PC-3 (cell line): ENCODE measurements at regions not wholly inside any gene's neighbourhood (a gene's known extent, or its start where the extent isn't known, plus 50 kb on each side); places are given as distances from the start of the nearest gene placed in this dataset.

Experiments
- ATAC-seq: fragments of 200-7000 bp; cut with Tn5 transposase; 2 replicates; pipeline ENCODE4 v1.9.1; 2020; ENCODE audit warnings: mild to moderate bottlenecking, moderate library complexity
- BruUV-seq: library from RNA; stranded (reverse); fragments of 400-500 nt; replicated peaks from 2 replicates; lab custom pipeline; 2021; lab: Mats Ljungman, UMichigan
- CTCF ChIA-PET: fragments of 300-600 bp; sonication (Branson Sonifier 250); formaldehyde crosslinking; loops from one replicate; lab custom pipeline; 2022; ENCODE audit warnings: antibody characterized with exemption; lab: Charles Lee
- POLR2A ChIA-PET: fragments of 300-600 bp; sonication (Branson Sonifier 250); formaldehyde crosslinking; loops from one replicate; lab custom pipeline; 2022; ENCODE audit warnings: antibody characterized with exemption; ENCODE audit not compliant: unreplicated experiment; lab: Charles Lee
- DNase-seq: peaks from one replicate; pipeline ENCODE4 v3.0.0-alpha.2; 2015
- H2AFZ ChIP-seq: fragments of 300-600 bp; sonication (generic); 2 replicates; pipeline ENCODE4 v1.6.0; 2016; ENCODE audit warnings: antibody characterized with exemption, low read length
- H3F3A ChIP-seq: fragments of 300-600 bp; sonication (generic); one replicate; pipeline ENCODE4 v1.6.0; 2017; ENCODE audit warnings: antibody characterized with exemption, low read length, control low read depth, mild to moderate bottlenecking; ENCODE audit not compliant: unreplicated experiment
- H3K27ac ChIP-seq: fragments of 300-600 bp; sonication (generic); 2 replicates; pipeline ENCODE4 v1.5.1; 2016; ENCODE audit warnings: mild to moderate bottlenecking, low read length
- H3K27me3 ChIP-seq: fragments of 300-600 bp; sonication (generic); 2 replicates; pipeline ENCODE4 v1.6.1; 2016; ENCODE audit warnings: low read length, mixed read lengths
- H3K36me3 ChIP-seq: fragments of 300-600 bp; sonication (generic); 2 replicates; pipeline ENCODE4 v1.6.1; 2016; ENCODE audit warnings: low read depth, mixed run types, low read length, mixed read lengths
- H3K4me1 ChIP-seq: fragments of 300-600 bp; sonication (generic); 2 replicates; pipeline ENCODE4 v1.5.1; 2016; ENCODE audit warnings: low read length; ENCODE audit not compliant: insufficient read depth
- H3K4me2 ChIP-seq: fragments of 300-600 bp; sonication (generic); 2 replicates; pipeline ENCODE4 v1.6.0; 2016; ENCODE audit warnings: low read length
- H3K4me3 ChIP-seq: fragments of 300-600 bp; sonication (generic); 2 replicates; pipeline ENCODE4 v1.5.1; 2016; ENCODE audit warnings: mild to moderate bottlenecking, low read length, mixed read lengths
- H3K79me2 ChIP-seq: fragments of 300-600 bp; sonication (generic); 2 replicates; pipeline ENCODE4 v1.6.1; 2017; ENCODE audit warnings: low read length, mixed read lengths
- H3K9ac ChIP-seq: fragments of 300-600 bp; sonication (generic); 2 replicates; pipeline ENCODE4 v1.6.0; 2016; ENCODE audit warnings: mild to moderate bottlenecking, low read length
- H3K9me2 ChIP-seq: fragments of 300-600 bp; sonication (generic); replicated peaks from 2 replicates; pipeline ENCODE4 v1.6.1; 2016; ENCODE audit warnings: mixed run types, low read length, mixed read lengths
- H3K9me3 ChIP-seq: fragments of 300-600 bp; sonication (generic); 2 replicates; pipeline ENCODE4 v1.6.1; 2016; ENCODE audit warnings: low read length, mixed read lengths
- H4K20me1 ChIP-seq: fragments of 300-600 bp; sonication (generic); 2 replicates; pipeline ENCODE4 v1.6.1; 2016; ENCODE audit warnings: low read length, mixed read lengths
- EZH2 ChIP-seq: fragments of 300-600 bp; sonication (generic); IDR thresholded peaks from one replicate; pipeline ENCODE4 v1.6.1; 2017; ENCODE audit warnings: antibody characterized with exemption, mild to moderate bottlenecking, low read length; ENCODE audit not compliant: unreplicated experiment
- EZH2phosphoT487 ChIP-seq: fragments of 300-600 bp; sonication (generic); IDR thresholded peaks from 2 replicates; pipeline ENCODE4 v1.6.1; 2018; ENCODE audit warnings: mild to moderate bottlenecking, antibody characterized with exemption, low read length, borderline replicate concordance
- intact Hi-C: fragments of 100-400 bp; cut with micrococcal nuclease; formaldehyde crosslinking; loops from 2 replicates; pipeline ENCODE4 v1.9.0; 2023
- TF ChIP-seq, protein P1 (sequence below): fragments of 300-600 bp; sonication (generic); conservative IDR thresholded peaks from 2 replicates; pipeline ENCODE4 v1.5.1; 2017; ENCODE audit warnings: antibody characterized with exemption, low read depth, mild to moderate bottlenecking, low read length

DNA sequence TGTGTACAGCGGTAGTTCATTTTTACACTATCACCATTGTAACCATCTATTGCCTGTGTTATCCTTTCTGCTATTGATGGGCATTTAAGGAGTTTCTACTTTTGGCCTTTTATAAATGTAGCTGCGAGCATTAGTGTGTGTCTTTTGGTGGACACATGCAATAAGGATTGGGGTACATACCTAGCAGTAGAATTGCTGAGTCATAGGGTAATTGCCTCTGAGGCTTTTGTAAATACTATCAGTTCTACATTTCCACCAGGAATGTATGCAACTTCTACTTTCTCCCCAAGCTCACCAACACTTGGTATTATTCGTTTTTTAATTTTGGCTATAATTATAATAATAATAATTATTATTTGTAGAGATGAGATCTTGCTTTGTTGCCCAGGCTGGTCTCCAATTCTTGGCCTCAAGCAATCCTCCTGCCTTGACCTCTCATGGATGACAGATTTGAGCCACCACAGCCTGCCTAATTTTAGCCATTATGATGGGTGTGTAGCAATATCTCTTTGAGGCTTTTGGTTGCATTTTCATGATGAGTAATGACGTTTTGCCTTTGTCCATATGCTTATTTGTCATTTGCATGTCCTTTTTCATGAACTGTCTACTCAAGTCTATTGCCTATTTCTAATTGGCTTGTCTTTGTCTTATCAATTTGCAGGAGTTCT, 277.0 kb downstream of the ACTR3B start:
- ATAC-seq (no peak), DNase-seq (no peak)
- Histone ChIP-seq H3K36me3 (no peaks in the 10 kb centered on the region), H3K9me2 (no peaks in the 10 kb centered on the region), H3K9me3 (no peaks in the 10 kb centered on the region), H3F3A (no peaks in the 10 kb centered on the region), H3K4me3 (no peak overlapping the region), H4K20me1 (no peaks in the 10 kb centered on the region), H3K4me2 (no peak overlapping the region), H3K27me3 (no peaks in the 10 kb centered on the region), H3K27ac (no peak overlapping the region), H3K79me2 (no peaks in the 10 kb centered on the region), H3K4me1 (no peaks in the 10 kb centered on the region), H2AFZ (no peak overlapping the region), H3K9ac (no peak overlapping the region)
- POLR2A ChIA-PET: no interaction called here
- no TSS peak for BruUV-seq
- TF ChIP-seq, protein P1, sequence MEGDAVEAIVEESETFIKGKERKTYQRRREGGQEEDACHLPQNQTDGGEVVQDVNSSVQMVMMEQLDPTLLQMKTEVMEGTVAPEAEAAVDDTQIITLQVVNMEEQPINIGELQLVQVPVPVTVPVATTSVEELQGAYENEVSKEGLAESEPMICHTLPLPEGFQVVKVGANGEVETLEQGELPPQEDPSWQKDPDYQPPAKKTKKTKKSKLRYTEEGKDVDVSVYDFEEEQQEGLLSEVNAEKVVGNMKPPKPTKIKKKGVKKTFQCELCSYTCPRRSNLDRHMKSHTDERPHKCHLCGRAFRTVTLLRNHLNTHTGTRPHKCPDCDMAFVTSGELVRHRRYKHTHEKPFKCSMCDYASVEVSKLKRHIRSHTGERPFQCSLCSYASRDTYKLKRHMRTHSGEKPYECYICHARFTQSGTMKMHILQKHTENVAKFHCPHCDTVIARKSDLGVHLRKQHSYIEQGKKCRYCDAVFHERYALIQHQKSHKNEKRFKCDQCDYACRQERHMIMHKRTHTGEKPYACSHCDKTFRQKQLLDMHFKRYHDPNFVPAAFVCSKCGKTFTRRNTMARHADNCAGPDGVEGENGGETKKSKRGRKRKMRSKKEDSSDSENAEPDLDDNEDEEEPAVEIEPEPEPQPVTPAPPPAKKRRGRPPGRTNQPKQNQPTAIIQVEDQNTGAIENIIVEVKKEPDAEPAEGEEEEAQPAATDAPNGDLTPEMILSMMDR: no peak
- TF ChIP-seq EZH2phosphoT487 (no peak), EZH2 (no peak)
- CTCF ChIA-PET: no interaction called here
- intact Hi-C loops: no loop called here

DNA sequence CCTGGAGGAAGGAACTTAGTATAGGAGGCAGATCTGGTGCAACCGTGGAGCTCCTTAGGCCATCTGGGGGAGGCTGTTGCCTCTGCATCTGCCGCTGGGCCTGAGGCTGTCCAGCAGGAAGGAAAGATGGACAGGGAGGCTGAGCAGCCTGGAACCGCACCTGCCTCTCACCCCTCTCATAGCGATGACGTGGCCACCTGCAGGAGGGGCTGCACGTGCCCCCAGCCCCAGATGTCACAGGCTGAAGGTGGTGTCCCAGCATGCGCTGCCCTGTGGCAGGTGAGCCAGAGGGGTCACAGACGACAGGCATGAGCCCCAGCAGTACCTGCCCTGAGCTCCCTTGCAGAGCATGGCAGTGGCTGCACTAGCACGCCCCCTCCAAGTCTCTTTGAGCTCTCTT, 283.9 kb downstream of the ACTR3B start:
- DNase-seq (no peak), ATAC-seq (no peak)
- BruUV-seq: no TSS peak
- ChIA-PET POLR2A (no interaction called here), CTCF (no interaction called here)
- Histone ChIP-seq H3K79me2 (no peaks in the 10 kb centered on the region), H4K20me1 (no peaks in the 10 kb centered on the region), H3F3A (no peaks in the 10 kb centered on the region), H3K27me3 (peaks cover 12% of the 10 kb centered on the region; the same call in 1 of the 2 replicates), H3K4me2 (no peak overlapping the region), H2AFZ (no peak overlapping the region), H3K4me3 (no peak overlapping the region), H3K9me3 (no peaks in the 10 kb centered on the region), H3K4me1 (no peaks in the 10 kb centered on the region), H3K9ac (no peak overlapping the region), H3K9me2 (no peaks in the 10 kb centered on the region), H3K27ac (no peak overlapping the region), H3K36me3 (no peaks in the 10 kb centered on the region)
- intact Hi-C loops: no loop called here
- TF ChIP-seq EZH2 (no peak), EZH2phosphoT487 (no peak)
- TF ChIP-seq, protein P1: no peak

DNA sequence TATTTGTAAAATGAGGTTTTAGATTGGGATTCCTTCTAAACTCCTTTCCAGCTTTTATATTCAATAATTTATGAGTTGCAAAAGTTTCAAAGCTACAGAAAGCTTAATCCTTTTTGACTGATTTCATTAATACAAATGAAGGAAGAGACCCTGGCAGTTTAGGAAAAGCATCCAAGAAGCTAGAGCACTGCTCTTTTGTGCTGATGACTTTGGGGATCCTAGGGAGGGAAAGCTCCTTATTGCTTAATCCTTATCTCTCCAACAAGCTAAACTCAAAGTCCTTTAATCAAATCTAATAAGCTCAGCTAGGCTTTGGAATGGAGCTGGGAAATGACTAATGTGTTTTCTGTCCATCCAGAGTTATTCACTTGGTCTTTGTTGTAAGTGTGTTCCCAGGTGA, 285.4 kb downstream of the ACTR3B start:
- no peak overlapping the region for H3K4me3 ChIP-seq
- intact Hi-C loops: no loop called here
- H4K20me1 ChIP-seq: no peaks in the 10 kb centered on the region
- H3K9me3 ChIP-seq: no peaks in the 10 kb centered on the region
- POLR2A ChIA-PET: no interaction called here
- H3K4me1 ChIP-seq: no peaks in the 10 kb centered on the region
- H3K27ac ChIP-seq: no peak overlapping the region
- H3K79me2 ChIP-seq: no peaks in the 10 kb centered on the region
- H3K36me3 ChIP-seq: no peaks in the 10 kb centered on the region
- H3K27me3 ChIP-seq: peaks cover 12% of the 10 kb centered on the region; the same call in 1 of the 2 replicates
- BruUV-seq: no TSS peak
- H3K9me2 ChIP-seq: no peaks in the 10 kb centered on the region
- ATAC-seq (no peak), DNase-seq (no peak)
- no peak overlapping the region for H3K9ac ChIP-seq
- no peak overlapping the region for H3K4me2 ChIP-seq
- no peak overlapping the region for H2AFZ ChIP-seq
- TF ChIP-seq, protein P1: no peak
- TF ChIP-seq EZH2 (no peak), EZH2phosphoT487 (no peak)
- CTCF ChIA-PET: no interaction called here
- no peaks in the 10 kb centered on the region for H3F3A ChIP-seq
